ACHN (cell line): ENCODE measurements at regions not wholly inside any gene's neighbourhood (a gene's known extent, or its start where the extent isn't known, plus 50 kb on each side); places are given as distances from the start of the nearest gene placed in this dataset.

Experiments
- DNase-seq: peaks from one replicate; pipeline ENCODE4 v3.0.0-alpha.2; 2015
- in situ Hi-C: cut with HindIII; loops from 2 replicates; pipeline ENCODE4 v1.10.0; 2017; ENCODE audit warnings: low sequenced_read_pairs, low pct_ligation_motif_present, low pct_unique_long_range_greater_than_20kb

DNA sequence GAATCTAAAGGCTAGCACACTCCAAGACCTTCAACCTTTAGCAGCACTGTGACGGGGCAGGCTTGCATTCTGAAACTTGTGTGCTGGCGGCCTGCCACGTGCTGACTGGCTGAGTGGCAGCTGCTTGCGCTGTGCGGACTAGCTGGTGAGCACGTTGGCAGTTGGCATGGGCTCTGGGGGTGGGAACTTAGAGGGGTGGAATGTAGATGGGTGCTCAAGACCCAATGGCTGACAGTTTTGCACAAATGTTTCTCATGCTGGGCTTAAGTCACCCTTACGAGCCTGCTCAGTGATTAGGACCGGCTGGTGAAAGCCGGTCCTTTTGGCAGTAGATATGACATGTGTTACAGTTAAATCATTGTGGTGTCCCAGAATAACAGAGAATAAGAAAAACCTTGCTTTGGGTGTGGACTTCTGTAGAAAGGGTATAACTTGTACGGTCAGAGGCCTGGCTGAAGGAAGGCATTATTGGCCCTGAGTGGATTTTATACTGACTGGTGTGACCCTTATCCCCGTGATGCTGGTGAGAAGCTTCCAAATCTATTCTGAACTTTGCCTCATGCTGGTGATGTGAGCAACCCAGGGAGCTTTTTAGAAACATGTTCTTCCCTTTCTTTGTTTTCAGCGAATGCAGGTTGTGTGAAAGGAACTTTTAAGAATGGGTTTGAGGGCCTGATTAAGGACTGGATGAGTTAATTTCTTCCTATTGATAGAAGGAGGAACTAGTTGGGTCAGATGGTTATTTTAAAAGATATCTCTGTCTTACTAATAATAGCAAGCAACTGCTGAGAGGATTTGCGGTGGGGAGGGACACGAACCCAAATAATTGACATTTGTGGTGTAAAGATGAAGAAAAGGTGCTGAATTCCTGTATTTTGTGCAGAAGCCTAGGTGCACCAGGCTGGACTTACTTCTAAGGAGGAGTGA is 107.4 kb upstream of the SLC4A4 start:
- in situ Hi-C loops: no loop called here
- peak; percentile 90 for DNase-seq

- in situ Hi-C loops: no loop called here
- no peak for DNase-seq
Observed at GRCh38 chr4:71232056-71232430, 106.8 kb upstream of the SLC4A4 start.

DNA sequence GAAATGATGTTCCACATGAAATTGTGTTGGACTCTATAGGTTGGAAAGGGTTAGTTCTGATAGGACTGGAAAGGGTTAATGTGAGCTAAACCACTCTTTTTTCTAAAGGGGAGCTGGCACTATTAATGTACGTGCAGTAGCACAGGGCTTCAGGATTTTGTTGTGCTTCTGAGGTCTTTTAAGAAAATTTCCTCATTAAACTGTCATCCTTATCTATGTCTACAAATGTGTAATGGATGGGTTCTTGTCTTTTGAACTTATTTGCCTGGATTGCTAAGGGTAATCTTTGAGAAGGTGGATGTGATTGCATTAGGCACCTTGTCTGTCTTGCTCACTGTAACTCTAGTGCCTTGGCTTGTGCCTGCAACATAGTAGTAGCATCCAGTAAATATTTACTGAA is 106.0 kb upstream of the SLC4A4 start:
- in situ Hi-C loops: no loop called here

DNA sequence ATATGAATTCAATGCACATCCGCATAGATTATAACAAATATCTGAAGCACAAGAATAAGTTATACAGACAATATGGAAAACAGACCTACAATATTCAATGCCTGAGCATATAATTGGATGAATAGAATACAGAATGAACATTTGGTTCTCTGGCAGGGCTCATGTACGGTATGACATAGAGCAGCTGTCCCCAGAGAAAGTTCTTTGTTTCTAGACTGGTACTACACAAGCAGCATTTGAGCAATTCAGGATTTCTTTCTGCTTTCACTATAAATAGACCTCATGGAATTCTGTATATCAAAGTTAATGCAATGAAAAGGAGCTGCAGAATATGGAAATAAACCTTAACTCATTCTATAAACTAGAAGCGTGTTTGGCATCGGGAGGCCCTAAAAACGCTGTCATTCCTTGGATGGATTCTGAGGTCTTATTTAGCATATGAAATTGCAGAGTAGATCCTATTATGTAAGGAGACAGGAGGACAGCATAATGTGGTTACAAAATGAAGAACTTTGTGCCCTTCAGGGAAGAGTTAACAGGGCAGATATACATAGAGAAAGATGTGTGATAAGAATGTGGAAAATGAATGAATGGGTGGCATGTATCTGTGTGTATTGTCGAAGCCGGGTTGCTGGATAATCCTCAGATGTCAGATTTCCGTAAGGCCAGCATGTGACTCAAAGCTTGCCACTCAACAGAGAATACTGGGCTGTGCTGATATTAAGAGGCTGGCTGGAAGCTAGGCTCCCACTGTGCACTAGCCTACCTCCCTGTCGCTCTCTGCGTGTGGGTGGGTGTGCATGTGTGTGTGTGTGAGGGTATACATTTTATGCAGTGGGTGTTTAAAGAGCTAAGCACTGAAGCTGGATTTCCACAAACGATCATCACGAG is 103.3 kb upstream of the SLC4A4 start:
- in situ Hi-C loops: no loop called here
- DNase-seq: no peak

More for the DNA sequence above, 106.0 kb upstream of the SLC4A4 start:
- DNase-seq: no peak

DNA sequence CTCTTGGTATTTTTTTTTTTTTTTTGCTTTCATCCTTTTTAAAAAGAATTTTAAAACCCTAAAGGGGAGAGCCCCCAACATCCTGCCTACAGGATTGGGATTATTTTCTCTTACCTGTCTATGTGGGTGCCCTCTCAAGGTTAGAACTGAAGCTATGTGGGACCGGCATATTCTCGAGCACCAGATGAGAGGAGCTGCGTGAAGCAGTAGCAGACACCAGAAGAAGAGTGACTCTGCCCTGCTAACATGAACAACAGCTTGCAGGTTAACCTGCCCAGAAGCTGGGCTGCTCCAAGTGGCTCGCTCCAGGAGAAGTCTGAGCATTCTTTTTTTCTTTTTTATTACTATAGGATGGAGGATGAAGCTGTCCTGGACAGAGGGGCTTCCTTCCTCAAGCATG is 102.6 kb upstream of the SLC4A4 start:
- in situ Hi-C loops: no loop called here
- no peak for DNase-seq

GRCh38 chr4:71237641-71238040 is 101.2 kb upstream of the SLC4A4 start:
- in situ Hi-C loops: no loop called here
- DNase-seq: no peak

DNA sequence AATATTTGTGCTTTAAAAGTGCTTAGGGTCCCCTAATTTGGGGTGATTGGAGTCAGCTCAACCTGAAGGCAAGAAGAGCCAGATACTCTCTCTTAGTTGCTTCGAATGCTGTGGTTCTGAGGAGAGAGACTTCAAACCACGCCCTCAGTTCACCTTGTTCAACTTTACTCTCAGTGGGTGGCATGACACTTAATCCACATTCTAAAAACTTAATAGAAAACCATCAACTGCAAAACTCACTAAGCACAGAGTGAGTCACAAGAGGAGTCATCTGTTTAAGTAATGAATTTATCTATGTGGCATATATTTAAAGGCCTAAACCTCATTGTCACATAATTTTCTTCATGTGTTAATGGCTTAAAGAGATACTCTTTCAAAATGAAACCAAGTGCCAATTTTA is 99.5 kb upstream of the SLC4A4 start:
- in situ Hi-C loops: no loop called here
- peak; percentile 55 for DNase-seq

- no peak for DNase-seq
- in situ Hi-C loops: no loop called here
Observed at GRCh38 chr4:71240094-71240493, 98.7 kb upstream of the SLC4A4 start.

DNA sequence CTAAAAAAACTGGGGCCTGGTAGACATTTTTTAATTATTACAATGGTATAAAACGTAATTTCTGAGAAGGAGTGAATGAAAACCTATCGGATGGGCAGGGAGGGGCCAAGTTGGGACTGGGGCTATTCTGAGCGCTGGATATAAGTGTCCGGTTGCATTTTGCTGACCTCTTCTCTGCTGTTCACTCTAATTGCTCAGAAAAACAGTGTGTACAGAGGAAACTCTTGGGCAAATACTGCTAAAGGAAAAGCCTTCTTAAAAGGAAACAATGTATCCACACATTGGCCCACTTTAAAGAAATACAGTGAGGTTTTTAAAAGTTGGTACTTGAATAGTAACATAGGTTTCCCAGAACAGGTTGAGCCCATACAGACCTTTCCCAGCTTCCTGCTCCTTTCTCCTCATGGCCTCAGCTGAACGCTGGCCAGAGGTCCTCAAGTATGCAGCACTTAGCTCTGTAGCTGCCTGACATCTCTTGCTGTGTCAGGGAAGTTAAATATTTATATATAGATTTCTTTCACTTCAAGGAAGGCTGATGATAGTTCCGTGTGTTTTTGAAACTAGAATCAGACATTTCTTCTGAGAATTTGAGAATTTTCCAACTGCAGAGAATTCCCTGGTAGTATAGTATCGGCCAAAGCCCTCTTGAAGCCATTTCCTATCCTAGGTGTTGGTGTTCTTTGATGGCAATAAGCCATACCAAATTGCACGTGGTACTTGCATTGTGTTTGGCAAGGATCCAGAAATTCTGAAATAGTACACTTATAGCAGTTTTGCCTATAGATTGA is 97.1 kb upstream of the SLC4A4 start:
- no peak for DNase-seq
- in situ Hi-C loops: no loop called here

DNA sequence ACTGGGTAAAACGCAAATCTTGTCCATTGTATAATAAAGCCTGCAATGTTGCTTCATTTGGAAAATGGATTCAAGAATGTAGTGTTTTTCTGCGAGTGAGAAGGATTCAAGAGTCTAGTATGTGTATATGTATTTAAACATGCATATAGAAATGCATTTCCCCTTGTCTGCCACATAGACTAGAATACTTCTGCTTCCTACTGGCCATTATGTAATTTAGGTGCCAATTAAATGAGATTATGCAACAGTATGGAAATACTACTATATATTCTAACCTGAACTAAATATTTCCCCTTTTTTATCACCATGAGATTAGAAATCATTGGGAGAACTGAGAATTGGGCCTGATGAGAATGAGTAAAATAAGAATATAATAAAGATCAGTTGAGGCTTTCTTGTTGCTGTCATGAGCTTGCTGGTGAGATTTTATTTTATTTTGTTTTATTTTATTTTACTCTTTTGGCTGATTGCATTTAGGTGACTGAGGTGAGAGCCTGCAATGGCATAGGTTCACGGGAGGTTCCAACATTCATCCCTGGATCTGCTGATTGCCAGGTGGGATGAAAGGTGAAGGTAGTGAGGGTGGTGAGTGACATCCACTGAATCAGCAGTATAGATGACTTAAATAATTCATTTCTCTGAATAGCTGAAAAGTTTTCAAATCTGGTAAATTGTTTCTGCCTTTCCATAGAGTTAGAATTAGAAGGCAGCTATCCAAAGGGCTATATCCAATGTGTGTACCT is 95.6 kb upstream of the SLC4A4 start:
- no peak for DNase-seq
- in situ Hi-C loops: no loop called here

- DNase-seq: no peak
- in situ Hi-C loops: no loop called here
Observed at GRCh38 chr4:71247706-71248105, 91.1 kb upstream of the SLC4A4 start.

DNA sequence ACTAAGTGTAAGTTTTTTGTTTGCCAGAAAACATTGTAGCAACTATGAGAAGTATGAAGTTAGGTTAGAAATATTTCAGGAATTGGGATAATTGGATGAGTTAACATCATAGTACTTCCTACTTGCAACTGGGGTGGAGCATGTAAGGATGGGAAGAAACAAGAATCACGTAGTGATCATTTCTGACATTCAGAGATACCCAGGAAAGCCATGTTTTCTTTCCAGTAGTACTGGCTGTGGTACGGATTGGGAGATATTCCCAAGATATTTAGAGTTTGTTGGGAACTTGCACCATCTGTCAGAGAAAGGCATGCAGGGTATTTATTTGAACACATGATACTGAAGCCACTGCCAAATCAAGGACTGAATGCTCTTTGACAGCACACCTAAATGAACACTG is 87.6 kb upstream of the SLC4A4 start:
- in situ Hi-C loops: no loop called here
- DNase-seq: no peak

DNA sequence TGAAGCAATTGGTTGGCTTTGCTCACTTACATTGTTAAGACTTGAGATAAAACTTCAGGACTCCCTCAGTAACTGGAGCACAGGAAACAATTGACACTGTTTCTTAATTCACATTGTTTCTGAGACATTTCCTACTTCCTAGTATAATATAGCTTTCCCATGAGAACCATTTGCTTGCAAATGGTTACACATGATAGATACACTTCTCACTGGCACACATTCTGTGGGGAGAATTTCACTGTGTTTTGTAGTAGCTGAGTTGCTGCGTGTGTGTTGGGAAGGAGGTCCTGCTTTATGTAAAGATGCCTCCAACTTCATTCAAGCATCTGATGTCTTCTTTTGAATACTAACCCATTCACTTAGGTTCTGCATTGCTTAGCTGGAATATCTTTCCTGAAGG is 85.3 kb upstream of the SLC4A4 start:
- no peak for DNase-seq
- in situ Hi-C loops: no loop called here

GRCh38 chr4:71254451-71255012 is 84.3 kb upstream of the SLC4A4 start:
- DNase-seq: no peak
- in situ Hi-C loops: no loop called here

DNA sequence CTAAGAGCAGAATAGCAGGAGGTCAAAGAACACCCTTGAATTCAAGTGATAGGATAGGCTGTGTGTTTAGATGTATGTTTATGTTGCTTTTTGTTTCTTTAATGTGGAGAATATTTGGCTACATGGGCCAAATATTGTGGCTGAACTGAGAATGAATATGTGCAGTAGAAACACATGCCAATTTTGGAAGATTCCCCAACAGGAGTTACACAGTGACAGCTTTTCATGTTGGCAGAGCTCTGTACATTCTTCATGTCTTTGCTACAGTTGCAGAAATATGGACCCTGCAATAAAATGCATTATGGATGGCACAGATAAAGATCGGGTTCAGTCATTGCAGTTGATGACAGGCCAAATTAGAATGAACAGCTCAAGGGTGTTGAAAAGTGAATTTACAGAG is 82.8 kb upstream of the SLC4A4 start:
- in situ Hi-C loops: no loop called here
- DNase-seq: no peak

DNA sequence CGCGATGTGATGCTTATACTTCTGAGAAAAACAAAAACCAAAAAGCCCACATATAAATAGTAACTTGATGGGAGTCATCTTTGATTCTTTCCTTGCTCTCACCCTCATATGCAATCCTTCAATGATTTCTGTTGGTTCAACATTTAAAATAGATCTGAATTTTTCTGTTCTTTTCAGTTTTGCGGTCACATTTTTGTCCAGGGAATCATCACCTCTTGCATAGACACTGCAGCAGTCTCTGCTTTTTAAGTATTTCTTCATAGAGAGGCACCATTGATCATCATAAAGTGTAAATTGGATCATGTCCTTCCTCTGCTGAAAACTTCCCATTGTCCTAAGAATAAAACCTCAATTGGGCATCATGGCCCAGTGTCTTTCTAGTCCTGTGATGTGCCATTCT is 81.1 kb upstream of the SLC4A4 start:
- no peak for DNase-seq
- in situ Hi-C loops: no loop called here

GRCh38 chr4:71258323-71258722 is 80.5 kb upstream of the SLC4A4 start:
- in situ Hi-C loops: no loop called here
- no peak for DNase-seq

DNA sequence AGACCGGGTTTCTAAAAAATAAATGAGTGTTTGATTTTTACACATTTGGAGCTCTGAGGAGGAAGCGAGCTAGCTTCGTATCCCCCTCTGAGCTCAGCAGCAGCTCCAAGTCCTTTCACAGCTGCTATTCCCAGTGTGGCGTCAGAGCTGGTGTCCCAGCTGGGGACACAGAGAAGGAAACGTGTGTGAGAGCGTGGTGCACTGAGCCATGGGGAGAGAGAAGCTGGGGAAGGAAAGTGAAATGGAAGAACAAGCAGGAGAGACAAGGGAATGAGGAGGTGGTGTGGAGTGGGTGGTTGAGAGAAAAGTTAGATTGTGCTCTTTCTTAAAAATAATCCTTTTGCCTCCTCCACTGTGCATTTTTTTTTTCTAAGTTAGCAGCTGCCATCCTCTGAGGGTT is 79.5 kb upstream of the SLC4A4 start:
- no peak for DNase-seq
- in situ Hi-C loops: no loop called here
